Endothelial cell of hepatic sinusoid (primary cell): ENCODE measurements at regions not wholly inside any gene's neighbourhood (a gene's known extent, or its start where the extent isn't known, plus 50 kb on each side); places are given as distances from the start of the nearest gene placed in this dataset.

ENCODE experiments used
- in situ Hi-C: cut with HindIII; loops from 2 replicates; pipeline ENCODE4 v1.10.0; 2017; ENCODE audit warnings: low sequenced_read_pairs

DNA sequence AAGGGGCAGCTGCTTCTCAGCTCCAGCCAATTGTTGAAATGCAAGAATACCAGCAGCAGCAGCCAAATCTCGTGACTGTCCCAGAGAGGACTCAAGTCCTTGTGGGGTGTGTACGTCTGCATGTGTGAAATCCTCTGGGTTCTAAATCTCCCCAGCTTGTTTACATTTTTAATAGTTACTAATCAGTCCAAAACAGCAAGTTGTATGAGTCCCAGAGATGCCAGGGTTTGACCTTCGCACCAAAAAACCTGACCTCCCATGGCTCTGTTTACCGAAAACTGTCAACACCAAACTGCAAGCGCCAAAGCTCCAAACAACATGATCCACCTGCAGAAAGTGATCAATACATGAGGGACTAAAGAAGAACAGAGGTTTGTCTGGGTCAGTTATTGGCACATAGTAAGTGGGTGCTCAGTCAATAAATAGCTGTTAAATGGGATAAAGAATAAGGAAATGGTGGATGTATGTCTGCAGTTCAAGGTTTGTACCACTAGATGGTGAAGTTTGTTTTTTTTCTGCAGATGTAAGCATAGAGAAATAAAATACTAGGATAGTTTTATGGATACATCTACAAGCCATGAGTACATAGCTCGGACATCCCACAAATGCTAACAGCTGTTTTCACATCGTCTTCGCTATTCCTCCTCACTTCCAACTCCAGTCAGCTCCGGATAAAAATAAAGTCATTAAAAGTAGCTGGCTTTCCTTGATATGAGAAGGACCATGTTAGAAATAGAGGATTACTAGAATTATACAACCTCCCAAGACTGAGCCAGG lies 85.3 kb upstream of the ADRB2 start:
- in situ Hi-C loops = loop anchor here (5.0 kb wide), 1 partner anchor 256 kb away; no protein-coding TSS in a partner anchor

DNA sequence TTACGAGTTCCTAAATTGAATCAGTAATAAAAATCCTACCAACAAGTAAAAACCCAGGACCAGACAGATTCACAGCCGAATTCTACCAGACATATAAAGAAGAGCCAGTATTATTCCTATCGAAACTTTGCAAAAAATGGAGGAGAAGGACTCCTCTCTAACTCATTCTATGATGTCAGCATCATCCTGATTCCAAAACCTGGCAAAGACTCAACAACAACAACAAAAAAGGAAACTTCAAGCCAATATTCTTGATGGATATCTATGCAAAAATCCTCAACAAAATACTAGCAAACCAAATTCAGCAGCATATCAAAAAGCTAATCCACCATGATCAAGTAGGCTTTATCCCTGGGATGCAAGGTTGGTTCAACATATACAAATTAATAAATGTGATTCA lies 84.6 kb upstream of the ADRB2 start:
- in situ Hi-C loops = loop anchor here (5.0 kb wide), 1 partner anchor 256 kb away; no protein-coding TSS in a partner anchor

DNA sequence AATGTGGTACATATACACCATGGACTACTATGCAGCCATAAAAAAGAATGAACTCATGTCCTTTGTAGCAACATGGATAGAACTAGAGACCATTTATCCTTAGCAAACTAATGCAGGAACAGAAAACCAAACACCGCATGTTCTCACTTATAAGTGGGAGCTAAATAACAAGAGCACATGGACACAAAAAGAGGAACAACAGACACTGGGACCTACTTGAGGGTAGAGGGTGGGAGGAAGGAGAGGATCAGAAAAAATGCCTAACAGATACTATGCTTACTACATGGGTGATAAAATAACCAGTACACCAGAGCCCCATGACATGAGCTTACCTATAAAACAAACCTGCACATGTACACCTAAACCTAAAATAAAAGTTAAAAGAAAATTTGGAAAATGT lies 82.0 kb upstream of the ADRB2 start:
- in situ Hi-C loops = loop anchor here (5.0 kb wide), 1 partner anchor 253 kb away; no protein-coding TSS in a partner anchor

DNA sequence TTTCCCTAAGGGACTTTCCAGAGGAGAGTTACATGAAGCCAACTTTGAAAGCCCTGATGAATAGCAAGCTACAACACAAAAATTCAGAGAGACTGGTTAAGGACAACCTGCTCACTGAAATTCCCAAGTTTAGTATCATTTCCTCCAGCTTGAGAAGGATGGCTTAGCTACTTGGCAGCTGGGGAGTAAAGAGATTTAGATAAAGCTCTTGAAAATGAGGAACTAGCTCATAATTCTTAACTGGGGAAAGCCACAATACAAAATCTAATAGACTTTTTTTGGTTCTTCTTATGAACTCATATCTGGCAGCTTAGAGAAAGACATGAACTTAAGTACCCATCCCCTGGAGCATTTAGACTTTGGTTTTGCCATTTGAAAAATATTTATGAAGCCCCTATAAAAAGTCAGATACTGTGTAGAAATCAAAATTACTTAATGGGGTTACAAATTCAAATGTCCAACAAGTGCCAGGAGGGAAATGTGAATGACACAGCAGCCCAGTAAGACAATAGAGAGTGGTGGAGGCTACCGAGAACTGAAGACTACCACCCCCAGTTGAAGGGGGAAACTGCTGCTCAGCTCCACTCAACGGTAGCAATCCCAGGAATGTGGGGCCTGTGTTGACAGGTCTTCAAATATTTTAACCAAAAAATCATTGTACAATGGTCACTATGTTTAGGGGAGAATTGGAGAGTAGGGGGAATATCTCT lies 79.4 kb upstream of the ADRB2 start:
- in situ Hi-C loops = no loop called here

DNA sequence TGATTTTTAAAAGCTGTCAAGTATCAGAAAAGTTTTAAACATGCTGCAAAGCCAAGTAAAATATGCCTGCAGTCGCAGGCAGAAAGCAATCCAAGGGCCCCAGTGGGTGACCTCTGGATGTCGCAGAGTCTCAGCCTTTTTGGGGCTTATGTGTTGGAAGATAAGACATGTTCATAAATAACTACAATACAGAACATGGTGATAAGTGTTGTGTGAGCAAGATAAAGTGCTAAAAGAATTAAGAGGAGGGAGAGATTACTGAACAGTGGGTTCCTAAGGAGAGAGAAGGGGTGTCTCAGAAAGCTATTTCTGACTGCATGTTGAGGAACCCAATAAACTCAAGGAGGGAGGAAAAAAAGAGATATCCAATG lies 78.9 kb upstream of the ADRB2 start:
- in situ Hi-C loops = no loop called here

DNA sequence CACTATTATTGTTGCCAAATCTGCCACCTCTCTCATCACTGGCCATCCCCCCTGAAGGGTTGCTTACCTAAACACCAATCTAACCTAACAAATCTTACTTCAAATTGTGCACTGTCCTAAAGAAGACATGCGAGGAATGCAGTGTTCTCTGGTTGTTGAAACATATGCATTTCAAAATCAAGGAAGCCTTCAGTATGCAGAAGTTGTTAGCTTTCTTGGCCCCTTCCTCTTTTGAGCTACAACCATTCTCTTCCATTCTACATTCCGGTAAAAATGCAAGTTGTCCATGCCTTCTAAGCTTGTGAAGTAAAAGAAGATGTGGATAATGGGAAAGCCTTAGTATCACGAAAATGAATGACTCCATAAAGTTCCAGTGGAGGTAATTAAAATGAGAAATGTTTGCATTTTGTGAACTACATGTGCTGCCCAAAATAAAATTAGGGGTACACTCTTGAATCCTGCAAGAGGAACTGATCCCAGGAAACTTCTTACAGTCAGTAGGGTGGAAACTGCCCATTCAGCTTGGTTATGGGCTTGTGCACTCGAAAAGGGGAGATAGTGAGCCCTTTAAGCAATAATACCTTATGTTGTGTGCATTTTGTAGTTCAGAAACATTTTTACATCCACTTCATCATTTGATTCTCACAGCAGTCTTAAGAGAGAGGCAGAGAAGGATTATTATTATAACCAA lies 77.6 kb upstream of the ADRB2 start:
- in situ Hi-C loops = no loop called here

DNA sequence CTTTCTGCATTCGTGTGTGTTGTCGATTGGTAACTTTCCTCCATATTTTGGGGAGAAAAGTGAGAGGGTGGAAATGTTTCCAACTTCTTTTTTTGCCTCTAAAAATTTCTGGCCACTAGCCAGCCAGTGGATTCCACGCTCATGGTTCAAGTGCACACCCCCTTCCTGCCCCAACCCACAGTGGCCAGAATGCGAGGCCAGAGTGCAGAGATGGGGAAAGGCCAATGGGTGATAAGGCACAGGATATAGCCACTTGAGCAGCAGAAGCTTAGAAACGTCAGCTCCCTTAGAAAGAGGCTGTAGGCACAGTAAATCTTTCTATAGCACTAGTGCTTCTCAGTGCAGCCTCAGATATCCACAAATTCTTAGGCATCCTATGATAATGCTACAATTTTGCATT lies 75.8 kb upstream of the ADRB2 start:
- in situ Hi-C loops = loop anchor here (5.0 kb wide), 1 partner anchor 362 kb away; no protein-coding TSS in a partner anchor

DNA sequence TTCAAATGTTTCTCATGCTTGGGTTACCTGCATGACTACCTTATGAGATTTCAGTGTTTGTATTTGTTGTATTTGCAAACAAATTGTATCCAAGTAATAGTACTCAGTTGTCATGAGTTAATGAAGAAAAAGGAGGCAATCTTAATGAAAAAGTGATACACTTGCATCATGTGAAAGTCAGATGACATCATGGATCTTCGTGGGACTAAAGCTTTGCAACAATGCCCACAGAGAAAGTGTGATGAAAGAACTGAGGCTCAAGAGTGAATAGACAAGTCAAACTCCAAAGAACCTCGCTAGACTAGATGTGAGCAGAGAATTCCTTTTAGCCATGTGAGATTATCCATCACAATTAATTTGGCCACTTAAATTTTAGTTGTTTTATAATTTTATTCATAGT lies 75.4 kb upstream of the ADRB2 start:
- in situ Hi-C loops = loop anchor here (5.0 kb wide), 1 partner anchor 361 kb away; no protein-coding TSS in a partner anchor

DNA sequence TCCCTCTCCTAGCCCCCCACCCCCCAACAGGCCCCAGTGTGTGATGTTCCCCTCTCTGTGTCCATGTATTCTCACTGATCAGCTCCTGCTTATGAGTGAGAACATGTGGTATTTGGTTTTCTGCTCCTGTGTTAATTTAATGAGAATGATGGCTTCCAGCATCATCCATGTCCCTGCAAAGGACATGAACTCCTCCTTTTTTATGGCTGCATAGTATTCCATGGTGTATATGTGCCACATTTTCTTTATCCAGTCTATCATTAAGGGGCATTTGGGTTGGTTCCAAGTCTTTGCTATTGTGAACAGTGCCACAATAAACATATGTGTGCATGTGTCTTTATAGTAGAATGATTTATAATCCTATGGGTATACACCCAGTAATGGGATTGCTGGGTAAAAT lies 74.0 kb upstream of the ADRB2 start:
- in situ Hi-C loops = loop anchor here (5.0 kb wide), 1 partner anchor 360 kb away; no protein-coding TSS in a partner anchor

DNA sequence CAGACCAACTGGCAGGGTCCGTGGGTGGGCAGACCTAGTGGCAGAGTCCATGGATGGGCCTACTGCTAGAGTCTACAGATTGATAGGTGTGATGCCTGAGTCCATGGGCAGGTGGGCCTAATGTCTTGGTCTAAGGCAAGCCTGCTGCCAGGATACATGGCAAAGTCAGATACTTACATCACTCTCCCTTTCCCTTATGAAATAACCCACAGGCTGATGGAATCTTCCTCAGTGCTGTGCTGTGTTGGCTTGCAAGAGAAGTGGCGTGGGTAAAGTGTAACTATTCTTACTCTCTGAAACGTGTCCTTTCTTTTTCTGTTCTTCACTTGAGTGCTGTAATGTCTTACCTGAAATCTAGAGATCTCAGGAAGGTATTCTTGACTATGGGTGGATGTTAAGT lies 67.3 kb upstream of the ADRB2 start:
- in situ Hi-C loops = loop anchor here (5.0 kb wide), 1 partner anchor 93 kb away; no protein-coding TSS in a partner anchor

DNA sequence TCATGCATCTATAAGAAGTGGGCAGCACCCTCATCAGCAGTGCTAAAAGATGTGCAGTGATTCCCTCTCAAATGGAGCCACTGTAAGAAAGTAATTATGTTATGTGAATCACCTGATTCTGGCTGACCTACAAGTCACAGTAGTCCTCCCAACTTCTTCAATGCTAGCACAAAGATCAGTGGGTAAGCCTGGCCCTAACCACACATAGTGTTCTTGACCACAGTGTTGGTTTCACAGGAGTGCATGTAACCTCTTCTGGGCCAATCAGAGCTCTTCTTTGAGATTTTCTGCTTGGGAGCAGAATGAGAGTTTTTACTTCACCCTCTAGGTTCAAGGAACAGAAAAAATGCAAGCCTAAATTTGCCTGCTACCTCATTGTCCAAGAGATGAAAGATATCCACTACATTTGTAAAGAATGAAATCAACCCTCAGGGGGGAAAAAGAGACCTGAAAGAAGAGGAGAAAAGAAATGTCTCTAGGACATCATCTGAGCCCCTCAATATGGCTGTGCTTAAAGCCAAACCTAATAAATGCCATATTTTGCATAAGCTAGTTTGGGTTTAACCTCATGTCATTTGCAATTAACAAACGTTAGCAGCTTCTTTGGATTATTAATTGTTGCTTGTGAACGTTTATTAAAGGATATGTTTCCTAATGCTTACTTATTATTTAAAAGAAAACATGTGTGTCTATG lies 65.3 kb upstream of the ADRB2 start:
- in situ Hi-C loops = no loop called here

DNA sequence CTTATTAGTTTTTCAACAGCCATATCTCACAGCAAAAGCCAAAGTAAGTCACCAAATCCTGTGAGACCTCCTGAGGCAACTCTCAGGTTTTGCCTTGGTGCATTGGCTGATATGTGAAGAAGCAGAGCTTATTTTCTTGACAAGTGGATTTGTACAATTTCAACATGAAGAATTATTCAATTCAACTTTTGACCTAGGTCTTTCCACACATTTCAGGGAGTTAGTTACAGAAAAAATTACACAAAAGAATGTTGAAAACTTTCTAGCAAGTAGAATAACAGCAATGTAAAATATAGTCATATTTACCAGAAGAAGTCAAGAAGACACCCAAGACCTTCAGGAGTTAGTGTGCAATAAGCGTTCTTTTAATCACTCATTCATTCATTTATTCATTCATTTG lies 62.4 kb upstream of the ADRB2 start:
- in situ Hi-C loops = no loop called here

DNA sequence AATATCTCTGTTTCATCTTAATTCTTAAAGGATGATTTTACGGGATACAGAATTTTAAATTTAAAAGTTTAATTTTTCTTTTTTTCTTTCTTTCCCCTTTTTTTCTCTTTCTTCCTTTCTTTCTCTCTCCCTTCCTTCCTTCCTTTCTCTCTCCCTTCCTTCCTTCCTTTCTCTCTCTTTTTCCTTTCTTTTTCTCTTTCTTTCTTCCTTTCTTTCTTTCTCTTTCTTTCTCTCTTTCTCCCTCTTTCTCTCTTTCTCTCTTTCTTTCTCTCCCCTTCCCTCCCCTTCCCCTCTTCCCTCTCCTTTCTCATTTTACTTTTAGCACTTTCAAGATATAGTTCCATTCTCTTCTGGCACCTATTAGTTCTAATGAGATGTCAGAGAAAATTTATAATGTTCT lies 61.4 kb upstream of the ADRB2 start:
- in situ Hi-C loops = no loop called here

DNA sequence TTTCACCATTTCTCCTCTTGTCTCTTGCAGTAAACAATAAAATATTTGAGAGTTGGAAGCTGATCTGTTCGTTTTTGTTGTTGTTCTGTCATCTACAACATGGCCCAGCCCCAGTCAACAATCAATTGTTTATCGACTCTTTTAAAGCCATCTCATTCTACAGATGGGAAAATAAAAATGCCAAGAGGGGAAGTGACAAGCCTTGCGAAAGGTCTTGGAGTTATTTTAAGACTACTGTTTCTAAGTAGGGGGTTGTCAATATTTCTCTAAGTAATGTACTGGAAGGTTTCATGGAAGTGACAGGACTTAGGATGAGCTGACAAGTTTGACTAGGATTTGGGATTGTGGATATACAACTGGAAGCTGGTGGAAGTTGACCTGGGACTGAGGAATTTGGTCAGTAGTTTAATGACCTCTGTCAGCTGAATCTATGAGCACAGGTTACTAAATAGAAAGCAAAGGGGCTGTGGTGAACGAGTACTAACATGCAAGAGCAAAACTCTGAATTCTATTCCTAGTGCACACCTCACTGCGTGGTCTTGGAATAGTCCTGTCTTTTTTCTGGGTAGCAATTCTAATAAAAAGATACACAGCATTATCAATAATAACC lies 57.5 kb upstream of the ADRB2 start:
- in situ Hi-C loops = no loop called here

DNA sequence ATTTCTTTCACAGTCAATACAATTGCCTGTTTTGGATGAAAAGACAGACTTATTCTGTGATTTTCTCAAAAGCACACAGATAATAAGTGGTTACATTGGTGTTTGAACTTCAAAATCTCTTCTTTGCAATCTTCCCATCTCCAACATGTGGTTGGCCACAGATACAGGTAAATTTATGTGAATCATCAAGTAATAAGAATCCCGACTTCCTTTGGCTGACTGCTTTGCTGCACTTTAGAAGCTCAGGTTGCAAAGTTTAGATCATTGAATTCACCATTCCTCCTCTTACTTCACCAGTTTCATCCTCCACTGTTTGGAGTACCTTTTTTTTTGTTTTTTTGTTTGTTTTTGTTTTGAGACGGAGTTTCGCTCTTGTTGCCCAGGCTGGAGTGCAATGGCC lies 56.5 kb upstream of the ADRB2 start:
- in situ Hi-C loops = loop anchor here (10.0 kb wide), 1 partner anchor 65 kb away; no protein-coding TSS in a partner anchor

DNA sequence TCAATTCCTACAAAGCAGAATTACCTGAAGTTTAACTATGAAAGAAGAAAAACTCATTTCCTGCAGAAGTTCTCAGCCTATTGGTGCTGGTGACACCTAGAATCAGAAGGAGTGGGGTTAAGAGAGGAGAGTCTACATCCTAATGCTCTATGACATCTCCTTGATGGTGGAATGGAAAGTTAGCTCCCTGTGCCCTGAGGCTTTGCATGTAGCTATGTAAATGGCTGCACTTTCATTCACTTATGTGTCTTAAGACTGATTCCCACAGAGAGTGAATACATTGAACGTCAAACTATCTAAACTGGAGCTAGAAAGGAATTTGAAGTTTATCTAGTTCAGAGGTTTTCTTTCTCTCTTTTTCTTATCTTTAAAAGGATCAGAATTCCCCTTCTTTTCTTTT lies 52.1 kb upstream of the ADRB2 start:
- in situ Hi-C loops = loop anchor here (10.0 kb wide), 1 partner anchor 60 kb away; no protein-coding TSS in a partner anchor

DNA sequence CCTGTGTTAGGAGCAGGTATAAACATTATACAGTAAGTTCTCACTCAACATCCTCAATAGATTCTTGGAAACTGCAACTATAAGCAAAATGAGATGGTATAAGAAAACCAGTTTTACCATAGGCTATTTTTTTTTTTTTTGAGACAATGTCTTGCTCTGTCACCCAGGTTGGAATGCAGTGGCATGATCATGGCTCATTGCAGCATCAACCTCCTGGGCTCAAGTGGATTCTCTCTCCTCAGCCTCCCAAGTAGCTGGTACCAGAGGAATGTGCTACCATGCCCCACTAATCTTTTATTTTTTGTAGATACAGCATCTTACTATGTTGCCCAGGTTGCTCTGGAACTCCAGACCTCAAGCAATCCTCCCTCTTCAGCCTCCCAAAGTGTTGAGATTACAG lies 50.1 kb upstream of the ADRB2 start:
- in situ Hi-C loops = loop anchor here (10.0 kb wide), 1 partner anchor 59 kb away; no protein-coding TSS in a partner anchor
